ENCODE measurements at regions not wholly inside any gene's neighbourhood (a gene's known extent, or its start where the extent isn't known, plus 50 kb on each side); places are given as distances from the start of the nearest gene placed in this dataset.
"Not testable (repeated sequence)": the region's sequence is repeated elsewhere in the genome, so short reads cannot be mapped to it uniquely, and the experiment has no call there.

DNA sequence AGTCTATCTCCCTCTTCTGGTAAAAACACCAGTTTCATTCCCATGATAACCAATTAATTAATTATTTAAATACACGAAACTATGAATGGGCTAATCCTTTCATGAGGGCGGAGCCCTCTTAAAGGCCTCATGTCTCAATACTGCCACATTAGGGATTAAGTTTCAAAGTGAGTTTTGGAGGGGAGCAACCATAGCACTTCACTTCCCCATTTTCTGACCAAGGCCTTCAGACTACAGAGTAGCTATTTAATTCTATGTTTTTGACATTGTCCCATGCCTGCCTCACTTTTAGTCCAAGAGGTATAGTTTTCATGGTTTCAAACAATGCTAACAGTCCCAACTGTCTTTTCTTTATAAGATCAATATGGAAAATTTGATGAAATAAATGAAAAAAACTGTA, 618.6 kb downstream of the ZWINT start:
- no peaks in the 10 kb centered on the region for H3K27me3 Mint-ChIP-seq
- H3K36me3 Mint-ChIP-seq (ENCODE audit: insufficient read depth): no peaks in the 10 kb centered on the region
- no peak overlapping the region for H3K4me3 Mint-ChIP-seq
- no peaks in the 10 kb centered on the region for H3K4me1 Mint-ChIP-seq (ENCODE audit: low read depth in 2 of 2)
- ATAC-seq (replicated peaks): no peak
- no peak for DNase-seq
- H3K27ac Mint-ChIP-seq: no peak overlapping the region
- peaks cover 11 to 12% of the 10 kb centered on the region in 2 donors for H3K9me3 Mint-ChIP-seq

DNA sequence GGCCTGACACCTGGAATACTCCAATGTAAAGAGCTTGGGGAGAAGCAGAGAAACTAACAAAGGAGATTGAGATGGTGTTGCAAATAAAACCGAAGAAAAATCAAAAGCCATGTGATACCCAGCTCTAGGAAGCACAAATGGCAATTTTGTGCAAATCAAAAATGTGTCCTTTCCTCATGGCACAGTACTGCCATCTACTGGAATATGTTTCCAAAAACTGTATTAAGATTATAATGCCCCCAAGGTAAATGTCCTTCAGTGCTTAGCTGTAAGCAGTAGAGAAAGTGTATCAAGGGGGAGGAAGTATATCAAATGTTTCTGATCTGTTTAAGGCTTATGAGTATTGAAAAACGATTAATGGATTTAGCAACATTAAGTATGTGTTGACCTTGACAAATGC, 620.3 kb downstream of the ZWINT start:
- not testable (repeated sequence) for H3K4me1 Mint-ChIP-seq (ENCODE audit: low read depth in 2 of 2); H3K27ac Mint-ChIP-seq; H3K36me3 Mint-ChIP-seq (ENCODE audit: insufficient read depth); DNase-seq; ATAC-seq (replicated peaks); H3K4me3 Mint-ChIP-seq; H3K9me3 Mint-ChIP-seq; H3K27me3 Mint-ChIP-seq

DNA sequence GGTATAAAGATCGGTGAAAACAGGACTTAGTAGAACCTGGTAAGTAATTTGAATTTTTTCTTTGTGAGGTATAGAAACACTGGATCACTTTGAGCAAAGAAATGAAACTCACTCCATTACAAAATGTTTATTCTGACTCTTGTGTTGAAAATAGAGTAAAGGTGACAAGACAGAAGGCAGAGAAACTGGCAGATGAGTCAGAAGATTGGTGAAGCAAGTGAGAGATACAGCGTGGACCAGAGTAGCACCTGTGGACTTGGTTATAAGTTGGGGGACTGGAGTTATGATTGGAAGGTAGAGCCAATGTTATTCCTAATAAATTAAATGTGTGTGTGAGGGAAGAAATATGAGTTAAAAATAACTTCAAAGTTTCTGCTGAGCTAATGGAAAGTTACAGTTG, 620.9 kb downstream of the ZWINT start:
- Mint-ChIP-seq H3K4me3 (no peak overlapping the region), H3K4me1 (ENCODE audit: low read depth in 2 of 2) (no peaks in the 10 kb centered on the region), H3K27me3 (no peaks in the 10 kb centered on the region), H3K27ac (no peak overlapping the region), H3K36me3 (ENCODE audit: insufficient read depth) (no peaks in the 10 kb centered on the region), H3K9me3 (peaks cover 8 to 9% of the 10 kb centered on the region in 2 donors)
- DNase-seq (no peak), ATAC-seq (replicated peaks) (no peak)

- Mint-ChIP-seq H3K4me3 (no peak overlapping the region), H3K36me3 (ENCODE audit: insufficient read depth) (no peaks in the 10 kb centered on the region), H3K27ac (no peak overlapping the region), H3K9me3 (peaks cover 0 to 3% of the 10 kb centered on the region in 2 donors), H3K4me1 (ENCODE audit: low read depth in 2 of 2) (no peaks in the 10 kb centered on the region), H3K27me3 (no peaks in the 10 kb centered on the region)
- ATAC-seq (replicated peaks) (no peak), DNase-seq (no peak)
Measured at GRCh38 chr10:55734112-55734511, 626.9 kb downstream of the ZWINT start.

GRCh38 chr10:55704950-55705349, 656.1 kb downstream of the ZWINT start:
- DNase-seq: no peak
- no peaks in the 10 kb centered on the region for H3K36me3 Mint-ChIP-seq (ENCODE audit: insufficient read depth)
- H3K27ac Mint-ChIP-seq: no peak overlapping the region
- H3K9me3 Mint-ChIP-seq: peaks cover 6 to 7% of the 10 kb centered on the region in 2 donors
- H3K4me3 Mint-ChIP-seq: no peak overlapping the region
- ATAC-seq (replicated peaks): no peak
- no peaks in the 10 kb centered on the region for H3K4me1 Mint-ChIP-seq (ENCODE audit: low read depth in 2 of 2)
- H3K27me3 Mint-ChIP-seq: no peaks in the 10 kb centered on the region

DNA sequence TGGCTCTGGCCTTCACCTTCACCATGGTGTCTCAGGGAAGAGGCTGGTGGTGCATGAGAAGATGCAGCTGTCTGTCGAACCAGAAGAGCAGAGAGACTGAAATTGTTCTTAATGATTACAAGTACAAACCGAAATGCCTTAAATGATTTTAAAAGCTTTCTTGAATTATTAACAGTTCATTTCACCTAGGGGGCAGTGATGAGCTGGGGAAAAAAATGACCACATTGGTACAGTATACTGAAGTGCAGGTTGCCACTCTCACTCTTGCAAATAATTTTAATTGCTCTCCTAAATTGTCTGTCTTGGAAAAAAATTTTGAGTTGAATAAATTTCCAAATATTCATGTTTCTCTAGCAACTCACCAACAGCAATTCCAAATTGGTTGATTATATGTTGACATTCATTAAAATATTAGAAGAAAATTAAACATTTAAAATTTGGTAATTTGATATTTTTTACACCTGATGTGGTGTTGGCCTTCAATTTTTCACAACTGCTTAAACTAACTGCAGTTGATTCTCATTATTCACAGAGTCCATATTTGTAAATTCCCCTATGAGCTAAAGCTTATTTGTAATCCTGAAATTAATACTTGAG, 692.6 kb downstream of the ZWINT start:
- no peak overlapping the region for H3K27ac Mint-ChIP-seq
- no peak overlapping the region for H3K4me3 Mint-ChIP-seq
- H3K9me3 Mint-ChIP-seq: peaks cover 7 to 14% of the 10 kb centered on the region in 2 donors
- no peaks in the 10 kb centered on the region for H3K36me3 Mint-ChIP-seq (ENCODE audit: insufficient read depth)
- DNase-seq (no peak), ATAC-seq (replicated peaks) (no peak)
- H3K4me1 Mint-ChIP-seq (ENCODE audit: low read depth in 2 of 2): no peaks in the 10 kb centered on the region
- no peaks in the 10 kb centered on the region for H3K27me3 Mint-ChIP-seq

GRCh38 chr10:55653531-55653930, 707.5 kb downstream of the ZWINT start:
- ATAC-seq (replicated peaks): no peak
- H3K9me3 Mint-ChIP-seq: peaks cover 15 to 20% of the 10 kb centered on the region in 2 donors
- H3K27ac Mint-ChIP-seq: no peak overlapping the region

DNA sequence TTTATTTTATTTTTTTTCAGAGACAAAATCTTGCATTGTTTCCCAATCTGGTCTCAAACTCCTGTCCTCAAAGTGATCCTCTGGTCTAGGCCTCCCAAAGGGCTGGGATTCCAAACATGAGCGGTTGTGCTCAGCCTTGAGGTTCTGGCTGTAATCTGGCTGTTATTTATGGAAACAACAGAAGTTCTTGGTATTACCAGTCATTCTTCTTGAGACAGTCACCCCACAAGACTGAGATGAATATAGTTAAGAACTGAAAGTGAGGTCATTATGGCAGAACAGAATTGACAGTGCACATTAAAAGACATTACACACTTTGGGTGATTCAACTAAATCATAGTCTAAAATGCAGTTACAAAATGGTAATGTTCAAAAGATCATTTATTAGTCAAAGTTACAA, 719.5 kb downstream of the ZWINT start:
- no peaks in the 10 kb centered on the region for H3K27me3 Mint-ChIP-seq
- peaks cover 0 to 4% of the 10 kb centered on the region in 2 donors for H3K9me3 Mint-ChIP-seq
- ATAC-seq (replicated peaks) (no peak), DNase-seq (no peak)
- no peaks in the 10 kb centered on the region for H3K4me1 Mint-ChIP-seq (ENCODE audit: low read depth in 2 of 2)
- no peaks in the 10 kb centered on the region for H3K36me3 Mint-ChIP-seq (ENCODE audit: insufficient read depth)
- no peak overlapping the region for H3K27ac Mint-ChIP-seq
- H3K4me3 Mint-ChIP-seq: no peak overlapping the region

More at GRCh38 chr10:55653531-55653930, 707.5 kb downstream of the ZWINT start:
- Mint-ChIP-seq H3K27me3 (no peaks in the 10 kb centered on the region), H3K4me3 (no peak overlapping the region), H3K4me1 (ENCODE audit: low read depth in 2 of 2) (no peaks in the 10 kb centered on the region), H3K36me3 (ENCODE audit: insufficient read depth) (no peaks in the 10 kb centered on the region)
- no peak for DNase-seq

GRCh38 chr10:55631071-55631654, 729.9 kb downstream of the ZWINT start:
- no peaks in the 10 kb centered on the region for H3K36me3 Mint-ChIP-seq (ENCODE audit: insufficient read depth)
- peaks cover 3 to 5% of the 10 kb centered on the region in 2 donors for H3K9me3 Mint-ChIP-seq
- H3K4me3 Mint-ChIP-seq: no peak overlapping the region
- H3K27ac Mint-ChIP-seq: no peak overlapping the region
- H3K27me3 Mint-ChIP-seq: peaks cover 5 to 18% of the 10 kb centered on the region in 2 donors
- peaks cover 0 to 2% of the 10 kb centered on the region in 2 donors for H3K4me1 Mint-ChIP-seq (ENCODE audit: low read depth in 2 of 2)
- ATAC-seq (replicated peaks) (no peak), DNase-seq (no peak)

GRCh38 chr10:55630491-55631056, 730.5 kb downstream of the ZWINT start:
- no peaks in the 10 kb centered on the region for H3K36me3 Mint-ChIP-seq (ENCODE audit: insufficient read depth)

GRCh38 chr10:55629793-55630490, 731.1 kb downstream of the ZWINT start:
- Mint-ChIP-seq H3K27me3 (peaks cover 5 to 18% of the 10 kb centered on the region in 2 donors), H3K4me1 (ENCODE audit: low read depth in 2 of 2) (peaks cover 0 to 2% of the 10 kb centered on the region in 2 donors), H3K9me3 (peaks cover 5 to 10% of the 10 kb centered on the region in 2 donors), H3K4me3 (no peak overlapping the region), H3K36me3 (ENCODE audit: insufficient read depth) (no peaks in the 10 kb centered on the region), H3K27ac (no peak overlapping the region)
- DNase-seq: no peak
- no peak for ATAC-seq (replicated peaks)

More at GRCh38 chr10:55630491-55631056, 730.5 kb downstream of the ZWINT start:
- DNase-seq: no peak
- Mint-ChIP-seq H3K27ac (no peak overlapping the region), H3K4me1 (ENCODE audit: low read depth in 2 of 2) (peaks cover 0 to 2% of the 10 kb centered on the region in 2 donors), H3K27me3 (peaks cover 5 to 18% of the 10 kb centered on the region in 2 donors), H3K4me3 (no peak overlapping the region), H3K9me3 (peaks cover 5 to 10% of the 10 kb centered on the region in 2 donors)
- no peak for ATAC-seq (replicated peaks)

DNA sequence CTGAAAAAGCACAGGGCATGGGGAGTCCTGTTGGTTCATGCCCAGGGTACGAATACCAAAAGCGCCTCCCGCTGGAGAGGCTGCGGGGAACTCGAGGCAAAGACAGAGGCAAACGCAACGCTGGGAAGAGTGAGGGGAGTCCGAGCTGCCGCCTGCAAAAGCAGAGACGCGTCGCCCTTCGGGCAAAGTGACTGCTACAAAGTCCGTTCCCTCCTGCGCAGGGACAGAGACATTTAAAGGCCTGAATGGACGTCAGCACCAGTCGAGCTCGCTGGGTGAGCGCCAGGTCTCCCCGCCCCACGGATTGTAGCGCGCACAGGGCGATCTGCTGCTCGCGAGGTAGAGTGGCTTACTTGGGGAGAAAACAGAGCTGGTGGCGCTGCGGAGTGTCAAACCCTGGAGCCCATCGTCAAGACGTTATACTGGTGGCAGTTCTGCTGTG, 732.8 kb downstream of the ZWINT start:
- Mint-ChIP-seq H3K27ac (no peak overlapping the region), H3K36me3 (ENCODE audit: insufficient read depth) (no peaks in the 10 kb centered on the region), H3K4me3 (no peak overlapping the region), H3K27me3 (peaks cover 5 to 18% of the 10 kb centered on the region in 2 donors), H3K4me1 (ENCODE audit: low read depth in 2 of 2) (peaks cover 0 to 2% of the 10 kb centered on the region in 2 donors), H3K9me3 (peaks cover 6 to 10% of the 10 kb centered on the region in 2 donors)
- ATAC-seq (replicated peaks) (no peak), DNase-seq (no peak)

DNA sequence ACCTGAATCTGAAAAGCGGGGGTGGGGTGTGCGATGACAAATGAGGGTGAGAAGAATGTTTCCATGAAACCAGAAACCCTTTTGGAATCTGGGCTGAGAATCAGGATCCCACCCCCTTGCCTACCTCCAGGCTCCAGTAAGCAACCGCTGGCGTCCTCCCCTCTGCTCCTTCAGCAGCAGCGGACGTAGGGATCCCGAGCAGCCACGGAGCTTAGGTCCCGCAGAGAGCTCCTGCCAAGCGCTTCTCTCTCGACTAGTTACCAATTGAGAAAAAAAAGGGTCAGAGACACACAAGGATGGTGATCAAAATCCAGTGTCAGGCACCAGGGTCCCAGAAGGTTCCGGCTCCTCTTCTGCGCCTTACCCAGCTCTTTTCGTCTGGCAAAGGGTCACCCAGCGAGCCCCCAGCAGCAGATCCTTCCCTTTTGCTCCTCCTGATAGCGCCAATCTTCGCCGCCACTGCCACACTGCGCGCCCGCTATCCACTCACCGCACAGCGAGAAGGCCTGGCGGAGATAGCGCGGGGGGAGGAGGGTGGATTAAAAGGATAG, 733.5 kb downstream of the ZWINT start:
- Mint-ChIP-seq H3K27me3 (peaks cover 5 to 18% of the 10 kb centered on the region in 2 donors), H3K9me3 (peaks cover 6 to 10% of the 10 kb centered on the region in 2 donors)

More for the DNA sequence above, 733.5 kb downstream of the ZWINT start:
- Mint-ChIP-seq H3K36me3 (ENCODE audit: insufficient read depth) (no peaks in the 10 kb centered on the region), H3K27ac (no peak overlapping the region), H3K4me3 (no peak overlapping the region), H3K4me1 (ENCODE audit: low read depth in 2 of 2) (peaks cover 0 to 2% of the 10 kb centered on the region in 2 donors)
- no peak for DNase-seq
- ATAC-seq (replicated peaks): no peak

Measured in effector memory CD8-positive, alpha-beta T cell (primary cell).